ENCODE measurements at regions not wholly inside any gene's neighbourhood (a gene's known extent, or its start where the extent isn't known, plus 50 kb on each side); places are given as distances from the start of the nearest gene placed in this dataset.

DNA sequence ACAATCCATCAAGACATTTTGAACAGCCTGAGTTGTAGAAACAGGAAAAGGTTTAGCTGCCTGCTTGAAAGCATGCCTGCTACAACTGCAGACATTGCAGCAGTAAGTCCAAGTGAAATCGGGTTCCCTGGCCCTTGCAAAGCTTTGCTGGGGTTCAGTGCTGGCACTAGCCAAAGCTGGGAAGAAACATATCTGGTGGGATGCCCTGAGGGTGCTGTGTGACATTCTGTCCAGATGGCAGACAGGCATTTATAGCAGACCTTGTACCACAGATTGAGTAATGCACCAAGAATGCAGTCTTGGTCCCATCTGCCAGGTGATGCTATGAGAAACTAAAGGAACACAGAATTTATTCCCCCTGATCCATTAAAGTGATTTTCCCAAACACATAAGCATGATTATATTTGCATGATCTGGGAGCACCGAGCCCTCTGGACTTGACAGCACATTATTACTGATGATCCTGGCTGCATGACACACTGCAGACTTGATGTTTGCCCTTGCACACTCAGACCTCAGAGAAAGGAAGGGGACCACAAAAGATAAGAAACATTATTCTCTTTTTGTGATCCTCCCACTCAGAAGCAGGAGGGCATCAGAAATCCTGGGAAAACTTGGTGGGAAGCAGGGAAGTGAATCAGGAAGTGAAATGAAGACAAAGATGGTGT is 223.7 kb upstream of the FAM78B start:
- H2AFZ ChIP-seq (ENCODE audit: low read length), result no peak overlapping the region
- no peak overlapping the region for H3K18ac ChIP-seq (ENCODE audit: insufficient read length, low read depth, low read length)
- Mint-ChIP-seq H3K4me1 (peaks cover 11 to 12% of the 10 kb centered on the region in 2 experiments), H3K27me3 (ENCODE audit: low read depth) (peaks cover 6% of the 10 kb centered on the region), H3K27ac (no peak overlapping the region), H3K9me3 (no peaks in the 10 kb centered on the region), H3K36me3 (ENCODE audit: insufficient read depth in 1 of 3, low read depth in 3 of 3) (no peaks in the 10 kb centered on the region; a peak in 1 of 7 replicates), H3K4me3 (no peak overlapping the region)
- no peak overlapping the region for H2AK5ac ChIP-seq (ENCODE audit: insufficient read length, low read length)
- H2BK15ac ChIP-seq (ENCODE audit: low read depth, low read length), result no peak overlapping the region
- no peak overlapping the region for H4K5ac ChIP-seq (ENCODE audit: insufficient read length, low read depth, low read length)
- H3K4me1 ChIP-seq (ENCODE audit: insufficient read depth, low read length), result peaks cover under 1% of the 10 kb centered on the region; the same call in 1 of the 2 replicates
- no peak overlapping the region for H3K27ac ChIP-seq (ENCODE audit: insufficient read length, low read depth, low read length)
- H4K8ac ChIP-seq (replicated peaks; ENCODE audit: insufficient read length, low read depth, low read length), result no peak overlapping the region
- no peaks in the 10 kb centered on the region for H3K79me2 ChIP-seq (ENCODE audit: insufficient read depth, low read length)
- H3K27me3 ChIP-seq (ENCODE audit: insufficient read depth, low read length), result no peaks in the 10 kb centered on the region
- no peak overlapping the region for H3K4me2 ChIP-seq (ENCODE audit: insufficient read depth, insufficient read length, low read length)
- H3K79me1 ChIP-seq (ENCODE audit: insufficient read depth, low read depth, low read length, poor library complexity, severe bottlenecking), result no peaks in the 10 kb centered on the region
- DNase-seq, result no peak
- no peak overlapping the region for H3K56ac ChIP-seq (ENCODE audit: insufficient read length, low read depth, low read length)
- no peak overlapping the region for H3T11ph ChIP-seq (ENCODE audit: low read length)
- TF ChIP-seq, protein P1, sequence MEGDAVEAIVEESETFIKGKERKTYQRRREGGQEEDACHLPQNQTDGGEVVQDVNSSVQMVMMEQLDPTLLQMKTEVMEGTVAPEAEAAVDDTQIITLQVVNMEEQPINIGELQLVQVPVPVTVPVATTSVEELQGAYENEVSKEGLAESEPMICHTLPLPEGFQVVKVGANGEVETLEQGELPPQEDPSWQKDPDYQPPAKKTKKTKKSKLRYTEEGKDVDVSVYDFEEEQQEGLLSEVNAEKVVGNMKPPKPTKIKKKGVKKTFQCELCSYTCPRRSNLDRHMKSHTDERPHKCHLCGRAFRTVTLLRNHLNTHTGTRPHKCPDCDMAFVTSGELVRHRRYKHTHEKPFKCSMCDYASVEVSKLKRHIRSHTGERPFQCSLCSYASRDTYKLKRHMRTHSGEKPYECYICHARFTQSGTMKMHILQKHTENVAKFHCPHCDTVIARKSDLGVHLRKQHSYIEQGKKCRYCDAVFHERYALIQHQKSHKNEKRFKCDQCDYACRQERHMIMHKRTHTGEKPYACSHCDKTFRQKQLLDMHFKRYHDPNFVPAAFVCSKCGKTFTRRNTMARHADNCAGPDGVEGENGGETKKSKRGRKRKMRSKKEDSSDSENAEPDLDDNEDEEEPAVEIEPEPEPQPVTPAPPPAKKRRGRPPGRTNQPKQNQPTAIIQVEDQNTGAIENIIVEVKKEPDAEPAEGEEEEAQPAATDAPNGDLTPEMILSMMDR (conservative IDR thresholded peaks at IDR 0.05), result no peak
- no peaks in the 10 kb centered on the region for H3K23me2 ChIP-seq (ENCODE audit: insufficient read length, low read depth, low read length, poor library complexity, severe bottlenecking)
- H2BK12ac ChIP-seq (ENCODE audit: insufficient read length, low read depth, low read length), result no peak overlapping the region
- no peak overlapping the region for H2BK5ac ChIP-seq (ENCODE audit: insufficient read length, low read length)
- H3K14ac ChIP-seq (ENCODE audit: insufficient read depth, low read length), result no peak overlapping the region
- H3K23ac ChIP-seq (ENCODE audit: insufficient read length, low read depth, low read length), result no peak overlapping the region
- H2BK120ac ChIP-seq (ENCODE audit: low read depth, low read length, poor library complexity, severe bottlenecking), result no peak overlapping the region
- no peak overlapping the region for H3K4ac ChIP-seq (ENCODE audit: low read depth, low read length)
- no CpG with 5 or more reads among the region's 2 CpGs for WGBS (ENCODE audit: extremely low coverage, insufficient read length, low lambda C conversion rate)
- no peak overlapping the region for H4K91ac ChIP-seq (ENCODE audit: insufficient read length, low read depth, low read length)
- no peak overlapping the region for H3K9ac ChIP-seq (ENCODE audit: extremely low read depth, insufficient read length, low read length)
- no peaks in the 10 kb centered on the region for H3K9me3 ChIP-seq (ENCODE audit: control insufficient read depth, low read depth, low read length)
- H2BK20ac ChIP-seq (ENCODE audit: low read depth, low read length, poor library complexity, severe bottlenecking), result no peak overlapping the region
- no peaks in the 10 kb centered on the region for H4K20me1 ChIP-seq (ENCODE audit: control insufficient read depth, insufficient read depth, insufficient read length)

All from H9 (cell line).